ENCODE measurements at regions not wholly inside any gene's neighbourhood (a gene's known extent, or its start where the extent isn't known, plus 50 kb on each side); places are given as distances from the start of the nearest gene placed in this dataset.

GRCh38 chr3:194284351-194284750 is 66.8 kb downstream of the CPN2 start:
- TF ChIP-seq, protein P1, sequence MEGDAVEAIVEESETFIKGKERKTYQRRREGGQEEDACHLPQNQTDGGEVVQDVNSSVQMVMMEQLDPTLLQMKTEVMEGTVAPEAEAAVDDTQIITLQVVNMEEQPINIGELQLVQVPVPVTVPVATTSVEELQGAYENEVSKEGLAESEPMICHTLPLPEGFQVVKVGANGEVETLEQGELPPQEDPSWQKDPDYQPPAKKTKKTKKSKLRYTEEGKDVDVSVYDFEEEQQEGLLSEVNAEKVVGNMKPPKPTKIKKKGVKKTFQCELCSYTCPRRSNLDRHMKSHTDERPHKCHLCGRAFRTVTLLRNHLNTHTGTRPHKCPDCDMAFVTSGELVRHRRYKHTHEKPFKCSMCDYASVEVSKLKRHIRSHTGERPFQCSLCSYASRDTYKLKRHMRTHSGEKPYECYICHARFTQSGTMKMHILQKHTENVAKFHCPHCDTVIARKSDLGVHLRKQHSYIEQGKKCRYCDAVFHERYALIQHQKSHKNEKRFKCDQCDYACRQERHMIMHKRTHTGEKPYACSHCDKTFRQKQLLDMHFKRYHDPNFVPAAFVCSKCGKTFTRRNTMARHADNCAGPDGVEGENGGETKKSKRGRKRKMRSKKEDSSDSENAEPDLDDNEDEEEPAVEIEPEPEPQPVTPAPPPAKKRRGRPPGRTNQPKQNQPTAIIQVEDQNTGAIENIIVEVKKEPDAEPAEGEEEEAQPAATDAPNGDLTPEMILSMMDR (IDR thresholded peaks at IDR 0.05 in 4 of 5, conservative IDR thresholded peaks at IDR 0.05 in 1 of 5): no peak
- no peak for TF ChIP-seq POLR2A (IDR thresholded peaks at IDR 0.05)
- in situ Hi-C loops (cut with MboI; ENCODE audit: low sequenced_read_pairs in 4 of 4) (no loop called here), intact Hi-C loops (cut with DNase I; ENCODE audit: low total_unique reads) (no loop called here)
- H3K9me3 ChIP-seq: no peaks in the 10 kb centered on the region
- H3K36me3 ChIP-seq: no peaks in the 10 kb centered on the region
- no peaks in the 10 kb centered on the region for H3K27me3 ChIP-seq
- H3K4me1 ChIP-seq: no peaks in the 10 kb centered on the region
- ATAC-seq (no peak), DNase-seq (no peak)
- no peak overlapping the region for H3K27ac ChIP-seq
- no peak overlapping the region for H3K4me3 ChIP-seq

DNA sequence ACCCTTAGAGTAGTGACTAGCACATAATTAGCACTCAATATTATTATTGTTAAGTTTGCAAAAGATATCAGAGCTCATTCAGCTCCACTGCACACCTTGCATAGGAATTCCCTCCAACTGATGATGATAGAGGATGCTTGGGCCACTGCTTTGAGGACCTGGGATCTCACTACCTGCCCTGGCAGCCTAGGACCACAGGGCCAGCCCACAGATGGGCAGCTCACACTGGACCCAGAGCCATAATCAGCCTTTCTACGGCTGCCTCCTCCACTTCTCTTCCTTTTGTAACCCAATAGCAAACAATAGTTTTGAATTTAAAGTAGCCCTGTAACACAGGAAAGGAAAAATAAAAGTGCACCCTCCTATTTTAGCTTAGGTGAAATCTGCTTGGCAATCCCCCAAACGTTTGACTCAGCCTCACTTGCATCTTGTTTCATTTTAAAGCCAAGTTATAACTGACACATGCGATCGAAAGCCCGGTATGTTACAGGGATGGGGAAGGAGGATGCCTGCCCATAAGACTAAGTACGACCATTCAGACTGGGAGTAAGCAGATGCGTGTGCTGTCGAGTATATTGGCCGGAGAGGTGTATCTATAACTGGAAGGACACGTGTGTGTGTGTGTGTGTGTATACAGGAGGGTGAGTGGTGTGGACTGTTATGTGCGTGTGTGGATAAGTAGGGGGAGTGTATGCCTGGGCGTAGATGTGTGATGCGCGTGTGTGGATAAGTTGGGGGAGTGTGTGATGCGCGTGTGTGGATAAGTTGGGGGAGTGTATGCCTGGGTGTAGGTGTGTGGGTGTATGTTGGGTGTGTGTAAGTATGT is 65.9 kb downstream of the CPN2 start:
- no peak for DNase-seq
- TF ChIP-seq, protein P1 (IDR thresholded peaks at IDR 0.05 in 4 of 5, conservative IDR thresholded peaks at IDR 0.05 in 1 of 5): no peak
- no peak for TF ChIP-seq POLR2A (IDR thresholded peaks at IDR 0.05)
- no peak overlapping the region for H3K27ac ChIP-seq
- no peak overlapping the region for H3K4me3 ChIP-seq
- no peaks in the 10 kb centered on the region for H3K36me3 ChIP-seq
- no peaks in the 10 kb centered on the region for H3K4me1 ChIP-seq
- no peaks in the 10 kb centered on the region for H3K9me3 ChIP-seq
- intact Hi-C loops (cut with DNase I; ENCODE audit: low total_unique reads) (no loop called here), in situ Hi-C loops (cut with MboI; ENCODE audit: low sequenced_read_pairs in 4 of 4) (no loop called here)
- no peaks in the 10 kb centered on the region for H3K27me3 ChIP-seq
- ATAC-seq: no peak

- Histone ChIP-seq H3K4me3 (no peak overlapping the region), H3K9me3 (peaks cover 0 to 2% (median 0%) of the 10 kb centered on the region in 3 donors), H3K36me3 (no peaks in the 10 kb centered on the region), H3K27me3 (no peaks in the 10 kb centered on the region), H3K4me1 (no peaks in the 10 kb centered on the region), H3K27ac (no peak overlapping the region)
- intact Hi-C loops (cut with DNase I; ENCODE audit: low total_unique reads) (no loop called here), in situ Hi-C loops (cut with MboI; ENCODE audit: low sequenced_read_pairs in 4 of 4) (no loop called here)
- DNase-seq (no peak), ATAC-seq (no peak)
- no peak for TF ChIP-seq POLR2A (IDR thresholded peaks at IDR 0.05)
- TF ChIP-seq, protein P1 (IDR thresholded peaks at IDR 0.05 in 4 of 5, conservative IDR thresholded peaks at IDR 0.05 in 1 of 5): no peak
Observed at GRCh38 chr3:194285850-194286197, 65.3 kb downstream of the CPN2 start.

DNA sequence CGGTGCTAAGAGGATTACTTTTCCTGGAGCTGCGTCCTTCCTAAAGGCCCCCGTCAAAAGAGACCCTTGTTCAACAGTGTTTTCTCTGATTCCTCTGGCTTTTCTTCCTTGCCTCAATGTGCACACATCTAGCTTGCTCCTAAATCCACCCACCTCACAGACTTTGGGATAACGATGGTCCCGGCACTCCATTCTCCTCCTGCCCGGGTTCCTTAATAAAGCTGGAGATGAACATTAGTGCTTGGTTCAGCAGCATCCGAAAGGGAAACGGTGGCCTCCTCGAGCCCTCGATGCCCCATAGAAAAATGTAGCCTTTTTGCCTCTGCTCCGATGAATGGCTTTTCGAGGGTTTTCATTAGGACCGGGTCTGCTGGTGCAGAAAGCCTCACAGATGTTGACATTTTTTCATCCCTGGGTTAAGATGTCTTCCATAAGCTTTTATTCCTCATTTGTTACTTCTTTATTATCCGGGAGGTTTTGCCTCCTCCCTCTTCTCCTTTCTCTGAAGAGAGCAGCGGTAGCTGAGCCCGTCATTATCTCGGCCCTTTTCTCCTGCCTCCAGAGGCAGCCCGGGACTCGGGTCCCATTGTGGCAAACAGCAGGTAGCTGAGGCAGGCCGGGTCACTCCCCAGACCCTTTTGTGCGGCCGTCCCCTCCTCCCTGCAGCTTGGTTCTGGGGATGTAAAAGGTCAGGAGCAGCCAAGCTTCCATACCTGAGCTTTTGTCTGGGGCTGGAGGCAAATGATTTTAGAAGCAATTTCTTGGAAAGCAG is 64.6 kb downstream of the CPN2 start:
- TF ChIP-seq POLR2A (IDR thresholded peaks at IDR 0.05): no peak
- TF ChIP-seq, protein P1 (IDR thresholded peaks at IDR 0.05 in 4 of 5, conservative IDR thresholded peaks at IDR 0.05 in 1 of 5): no peak
- ATAC-seq (no peak), DNase-seq (no peak)
- peaks cover 0 to 9% (median 0%) of the 10 kb centered on the region in 3 donors for H3K9me3 ChIP-seq
- no peaks in the 10 kb centered on the region for H3K36me3 ChIP-seq
- no peaks in the 10 kb centered on the region for H3K27me3 ChIP-seq
- H3K4me1 ChIP-seq: no peaks in the 10 kb centered on the region
- in situ Hi-C loops (cut with MboI; ENCODE audit: low sequenced_read_pairs in 4 of 4): no loop called here
- intact Hi-C loops (cut with DNase I; ENCODE audit: low total_unique reads): no loop called here
- no peak overlapping the region for H3K27ac ChIP-seq
- H3K4me3 ChIP-seq: no peak overlapping the region

All from gastrocnemius medialis (tissue), 4 donors.